Tibial nerve (tissue), 3 donors: ENCODE measurements at regions not wholly inside any gene's neighbourhood (a gene's known extent, or its start where the extent isn't known, plus 50 kb on each side); places are given as distances from the start of the nearest gene placed in this dataset.

Experiments used
- POLR2A ChIP-seq, 2 donors: fragments of 450-650 bp; IDR thresholded peaks; one replicate each; pipeline ENCODE4 v1.6.1; 2017; ENCODE audit warnings: antibody characterized with exemption in 2 of 2, mild to moderate bottlenecking in 2 of 2, moderate library complexity in 2 of 2
- TF ChIP-seq, protein P1 (sequence below), 5 experiments: fragments of 200-600 bp in 3 of 5; fragments of 450-650 bp in 2 of 5; sonication (generic) in 3 of 5; IDR thresholded peaks; one replicate each; pipeline ENCODE4 v1.5.1; 2016 to 2019; ENCODE audit warnings: antibody characterized with exemption in 5 of 5, mild to moderate bottlenecking in 3 of 5, moderate library complexity in 2 of 5

DNA sequence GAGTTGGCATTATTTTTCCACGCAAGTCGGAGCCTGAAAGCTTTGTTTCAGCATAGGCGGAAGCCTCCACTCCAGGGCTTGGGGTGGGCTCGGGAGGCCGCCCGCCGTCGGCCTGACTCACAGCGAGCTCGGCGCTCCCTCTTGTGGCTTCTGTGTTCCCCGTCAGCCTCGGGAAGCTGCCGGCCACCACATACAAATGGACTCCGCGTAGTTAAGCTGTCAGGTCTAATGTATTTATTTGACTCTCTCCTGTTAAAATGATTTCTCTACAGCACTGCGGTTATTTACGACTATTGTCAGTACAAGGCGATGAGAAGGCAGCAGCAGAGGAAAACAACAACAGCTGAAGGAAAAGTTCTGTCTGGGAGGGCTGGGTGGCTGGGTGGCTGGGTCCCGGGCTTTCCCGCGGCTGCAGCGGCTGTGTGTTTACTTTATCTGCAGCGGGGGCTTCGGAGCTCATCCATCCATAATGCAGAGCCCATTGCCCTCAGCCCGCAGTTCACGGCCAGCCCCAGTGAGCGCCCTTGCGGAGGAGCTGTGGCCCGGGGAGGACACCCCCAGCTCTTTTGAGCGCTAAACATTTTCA is 375.7 kb upstream of the CAMK1G start:
- no peak for TF ChIP-seq POLR2A (IDR thresholded peaks at IDR 0.05)
- TF ChIP-seq, protein P1, sequence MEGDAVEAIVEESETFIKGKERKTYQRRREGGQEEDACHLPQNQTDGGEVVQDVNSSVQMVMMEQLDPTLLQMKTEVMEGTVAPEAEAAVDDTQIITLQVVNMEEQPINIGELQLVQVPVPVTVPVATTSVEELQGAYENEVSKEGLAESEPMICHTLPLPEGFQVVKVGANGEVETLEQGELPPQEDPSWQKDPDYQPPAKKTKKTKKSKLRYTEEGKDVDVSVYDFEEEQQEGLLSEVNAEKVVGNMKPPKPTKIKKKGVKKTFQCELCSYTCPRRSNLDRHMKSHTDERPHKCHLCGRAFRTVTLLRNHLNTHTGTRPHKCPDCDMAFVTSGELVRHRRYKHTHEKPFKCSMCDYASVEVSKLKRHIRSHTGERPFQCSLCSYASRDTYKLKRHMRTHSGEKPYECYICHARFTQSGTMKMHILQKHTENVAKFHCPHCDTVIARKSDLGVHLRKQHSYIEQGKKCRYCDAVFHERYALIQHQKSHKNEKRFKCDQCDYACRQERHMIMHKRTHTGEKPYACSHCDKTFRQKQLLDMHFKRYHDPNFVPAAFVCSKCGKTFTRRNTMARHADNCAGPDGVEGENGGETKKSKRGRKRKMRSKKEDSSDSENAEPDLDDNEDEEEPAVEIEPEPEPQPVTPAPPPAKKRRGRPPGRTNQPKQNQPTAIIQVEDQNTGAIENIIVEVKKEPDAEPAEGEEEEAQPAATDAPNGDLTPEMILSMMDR (IDR thresholded peaks at IDR 0.05): peak; percentile 42 to 71 (median 62)
